ENCODE measurements at regions not wholly inside any gene's neighbourhood (a gene's known extent, or its start where the extent isn't known, plus 50 kb on each side); places are given as distances from the start of the nearest gene placed in this dataset.

DNA sequence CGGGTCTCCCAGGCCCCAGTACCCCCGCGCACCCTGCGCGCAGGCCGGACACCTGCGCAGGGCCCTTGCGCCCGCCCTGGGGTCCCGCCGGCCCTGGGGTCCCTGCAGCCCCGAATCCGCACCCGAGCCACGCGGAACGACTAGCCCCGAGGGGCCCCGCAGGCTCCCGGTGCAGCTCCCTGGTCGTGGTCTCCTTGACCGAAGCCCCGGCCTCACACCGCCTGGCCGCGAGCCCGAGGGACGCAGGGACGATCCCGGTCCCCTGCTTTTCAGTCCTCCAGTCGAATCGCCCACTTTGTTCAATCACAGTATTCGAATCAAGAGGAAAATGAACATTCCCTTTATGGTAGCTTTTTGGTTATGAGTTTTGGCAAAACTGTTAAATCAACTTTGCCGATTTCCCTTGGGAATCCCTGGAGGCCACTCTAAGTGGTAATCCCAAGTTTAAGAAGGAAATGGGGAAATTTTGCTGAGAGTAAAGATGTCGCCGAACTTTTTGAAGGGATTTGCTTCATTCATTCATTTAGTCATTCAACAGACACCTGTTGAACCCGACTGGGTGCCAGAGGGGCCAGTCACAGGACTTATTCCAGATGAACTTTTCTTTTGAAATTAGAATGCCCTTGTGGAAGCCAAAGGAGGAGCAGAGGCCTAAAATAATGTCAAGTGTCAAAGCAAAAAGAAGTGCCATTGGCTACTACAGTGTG is 75.0 kb downstream of the ZIC5 start:
- Histone ChIP-seq H3K4me3 (ENCODE audit: low read length) (no peak overlapping the region), H3K27ac (ENCODE audit: low read depth, low read length) (no peak overlapping the region), H3K79me2 (ENCODE audit: control insufficient read depth, low read length) (no peaks in the 10 kb centered on the region), H3F3A (ENCODE audit: control insufficient read depth, insufficient read depth) (no peaks in the 10 kb centered on the region), H3K4me1 (ENCODE audit: control insufficient read depth, low read length) (peaks cover 22% of the 10 kb centered on the region), H4K20me1 (ENCODE audit: control insufficient read depth, insufficient read depth, low read depth, low read length) (no peaks in the 10 kb centered on the region), H3K9me2 (replicated peaks; ENCODE audit: control insufficient read depth, low read length) (no peaks in the 10 kb centered on the region), H3K9me3 (ENCODE audit: control insufficient read depth, insufficient read depth, low read length) (no peaks in the 10 kb centered on the region), H3K36me3 (ENCODE audit: control insufficient read depth, low read length) (no peaks in the 10 kb centered on the region), H3K27me3 (ENCODE audit: control insufficient read depth, low read length) (no peaks in the 10 kb centered on the region), H3K4me2 (ENCODE audit: low read length) (no peak overlapping the region)
- no peak for TF ChIP-seq EZH2phosphoT487 (IDR thresholded peaks at IDR 0.05; ENCODE audit: borderline replicate concordance, low read length)
- TF ChIP-seq, protein P1, sequence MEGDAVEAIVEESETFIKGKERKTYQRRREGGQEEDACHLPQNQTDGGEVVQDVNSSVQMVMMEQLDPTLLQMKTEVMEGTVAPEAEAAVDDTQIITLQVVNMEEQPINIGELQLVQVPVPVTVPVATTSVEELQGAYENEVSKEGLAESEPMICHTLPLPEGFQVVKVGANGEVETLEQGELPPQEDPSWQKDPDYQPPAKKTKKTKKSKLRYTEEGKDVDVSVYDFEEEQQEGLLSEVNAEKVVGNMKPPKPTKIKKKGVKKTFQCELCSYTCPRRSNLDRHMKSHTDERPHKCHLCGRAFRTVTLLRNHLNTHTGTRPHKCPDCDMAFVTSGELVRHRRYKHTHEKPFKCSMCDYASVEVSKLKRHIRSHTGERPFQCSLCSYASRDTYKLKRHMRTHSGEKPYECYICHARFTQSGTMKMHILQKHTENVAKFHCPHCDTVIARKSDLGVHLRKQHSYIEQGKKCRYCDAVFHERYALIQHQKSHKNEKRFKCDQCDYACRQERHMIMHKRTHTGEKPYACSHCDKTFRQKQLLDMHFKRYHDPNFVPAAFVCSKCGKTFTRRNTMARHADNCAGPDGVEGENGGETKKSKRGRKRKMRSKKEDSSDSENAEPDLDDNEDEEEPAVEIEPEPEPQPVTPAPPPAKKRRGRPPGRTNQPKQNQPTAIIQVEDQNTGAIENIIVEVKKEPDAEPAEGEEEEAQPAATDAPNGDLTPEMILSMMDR (IDR thresholded peaks at IDR 0.05; ENCODE audit: low read depth, low read length, poor library complexity, severe bottlenecking) = no peak

DNA sequence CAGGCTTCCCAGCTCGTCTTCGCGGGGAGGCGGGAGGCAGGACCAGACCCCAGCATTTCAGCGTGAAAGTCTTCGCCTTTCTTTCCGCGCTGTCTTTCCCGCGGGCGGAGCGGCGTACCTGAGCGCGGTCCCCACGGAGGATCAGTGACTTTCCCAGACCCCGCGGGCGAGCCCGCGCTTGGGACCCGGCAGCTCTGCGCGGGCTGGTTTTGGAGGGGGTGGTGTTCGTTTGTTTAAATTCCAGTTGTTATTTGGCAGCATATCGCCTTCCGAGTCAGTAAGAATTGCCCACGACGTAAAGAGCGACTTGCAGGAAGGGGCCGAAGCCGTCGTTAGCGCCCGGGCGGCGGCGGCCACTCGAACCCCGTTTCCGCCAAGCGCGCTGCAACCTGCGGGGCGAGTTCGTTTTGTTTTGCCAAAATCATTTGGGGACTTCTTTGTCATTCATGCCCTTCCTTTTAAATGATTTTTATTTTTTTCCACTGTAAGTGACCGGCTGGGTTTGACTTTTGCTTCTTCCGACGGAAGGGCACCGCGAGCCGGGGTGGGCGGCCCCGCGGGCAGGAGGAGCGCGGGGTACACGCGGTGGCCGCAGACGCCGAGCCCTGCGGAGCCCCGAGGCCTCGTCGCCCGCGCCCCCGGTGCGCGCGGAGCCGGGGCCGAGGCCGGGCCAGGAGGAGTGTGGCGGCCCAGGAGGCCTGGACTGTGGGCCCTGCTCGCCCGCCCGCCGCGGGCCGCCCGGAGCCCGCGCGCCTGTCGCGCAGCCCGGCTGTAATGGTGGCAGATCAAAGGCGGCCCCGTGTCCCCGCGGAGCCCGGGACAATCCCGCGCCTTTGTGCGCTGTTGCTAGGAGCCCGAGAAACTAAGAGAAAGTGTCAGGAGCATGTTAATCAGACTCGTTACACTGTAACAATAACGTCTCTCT is 75.9 kb downstream of the ZIC5 start:
- Histone ChIP-seq H3K9me3 (ENCODE audit: control insufficient read depth, insufficient read depth, low read length) (no peaks in the 10 kb centered on the region), H4K20me1 (ENCODE audit: control insufficient read depth, insufficient read depth, low read depth, low read length) (no peaks in the 10 kb centered on the region), H3K9me2 (replicated peaks; ENCODE audit: control insufficient read depth, low read length) (no peaks in the 10 kb centered on the region), H3K4me2 (ENCODE audit: low read length) (no peak overlapping the region), H3K27ac (ENCODE audit: low read depth, low read length) (no peak overlapping the region), H3K27me3 (ENCODE audit: control insufficient read depth, low read length) (no peaks in the 10 kb centered on the region), H3K36me3 (ENCODE audit: control insufficient read depth, low read length) (no peaks in the 10 kb centered on the region), H3K4me1 (ENCODE audit: control insufficient read depth, low read length) (peaks cover 22% of the 10 kb centered on the region), H3F3A (ENCODE audit: control insufficient read depth, insufficient read depth) (no peaks in the 10 kb centered on the region), H3K4me3 (ENCODE audit: low read length) (no peak overlapping the region), H3K79me2 (ENCODE audit: control insufficient read depth, low read length) (no peaks in the 10 kb centered on the region)
- TF ChIP-seq EZH2phosphoT487 (IDR thresholded peaks at IDR 0.05; ENCODE audit: borderline replicate concordance, low read length) = no peak
- TF ChIP-seq, protein P1 (IDR thresholded peaks at IDR 0.05; ENCODE audit: low read depth, low read length, poor library complexity, severe bottlenecking) = no peak

- no peaks in the 10 kb centered on the region for H3K9me3 ChIP-seq (ENCODE audit: control insufficient read depth, insufficient read depth, low read length)
- H3K4me2 ChIP-seq (ENCODE audit: low read length) = no peak overlapping the region
- H3K4me3 ChIP-seq (ENCODE audit: low read length) = no peak overlapping the region
- no peaks in the 10 kb centered on the region for H3K9me2 ChIP-seq (replicated peaks; ENCODE audit: control insufficient read depth, low read length)
- H3K27me3 ChIP-seq (ENCODE audit: control insufficient read depth, low read length) = no peaks in the 10 kb centered on the region
- no peaks in the 10 kb centered on the region for H3K79me2 ChIP-seq (ENCODE audit: control insufficient read depth, low read length)
- no peak overlapping the region for H3K27ac ChIP-seq (ENCODE audit: low read depth, low read length)
- H4K20me1 ChIP-seq (ENCODE audit: control insufficient read depth, insufficient read depth, low read depth, low read length) = no peaks in the 10 kb centered on the region
- peaks cover 22% of the 10 kb centered on the region for H3K4me1 ChIP-seq (ENCODE audit: control insufficient read depth, low read length)
- no peaks in the 10 kb centered on the region for H3F3A ChIP-seq (ENCODE audit: control insufficient read depth, insufficient read depth)
- TF ChIP-seq, protein P1 (IDR thresholded peaks at IDR 0.05; ENCODE audit: low read depth, low read length, poor library complexity, severe bottlenecking) = no peak
- TF ChIP-seq EZH2phosphoT487 (IDR thresholded peaks at IDR 0.05; ENCODE audit: borderline replicate concordance, low read length) = no peak
- H3K36me3 ChIP-seq (ENCODE audit: control insufficient read depth, low read length) = no peaks in the 10 kb centered on the region
Observed at GRCh38 chr13:99894840-99895443, 76.6 kb downstream of the ZIC5 start.
